ENCODE measurements at regions not wholly inside any gene's neighbourhood (a gene's known extent, or its start where the extent isn't known, plus 50 kb on each side); places are given as distances from the start of the nearest gene placed in this dataset.
"Not testable (repeated sequence)": the region's sequence is repeated elsewhere in the genome, so short reads cannot be mapped to it uniquely, and the experiment has no call there.

GRCh38 chr6:6479785-6480184 is 108.7 kb upstream of the LY86 start:
- no peak for DNase-seq (ENCODE audit: low read depth in 2 of 2)

GRCh38 chr6:6482256-6482655 is 106.3 kb upstream of the LY86 start:
- DNase-seq (ENCODE audit: low read depth in 2 of 2): no peak

GRCh38 chr6:6483168-6483567 is 105.4 kb upstream of the LY86 start:
- DNase-seq (ENCODE audit: low read depth in 2 of 2): no peak

GRCh38 chr6:6483733-6484132 is 104.8 kb upstream of the LY86 start:
- DNase-seq (ENCODE audit: low read depth in 2 of 2): no peak

GRCh38 chr6:6484681-6485080 is 103.8 kb upstream of the LY86 start:
- no peak for DNase-seq (ENCODE audit: low read depth in 2 of 2)

GRCh38 chr6:6486595-6486994 is 101.9 kb upstream of the LY86 start:
- DNase-seq (ENCODE audit: low read depth in 2 of 2): no peak

- DNase-seq (ENCODE audit: low read depth in 2 of 2): no peak
These were observed 96.8 kb upstream of the LY86 start for GRCh38 chr6:6491761-6492160.

GRCh38 chr6:6492675-6493074 is 95.8 kb upstream of the LY86 start:
- no peak for DNase-seq (ENCODE audit: low read depth in 2 of 2)

DNA sequence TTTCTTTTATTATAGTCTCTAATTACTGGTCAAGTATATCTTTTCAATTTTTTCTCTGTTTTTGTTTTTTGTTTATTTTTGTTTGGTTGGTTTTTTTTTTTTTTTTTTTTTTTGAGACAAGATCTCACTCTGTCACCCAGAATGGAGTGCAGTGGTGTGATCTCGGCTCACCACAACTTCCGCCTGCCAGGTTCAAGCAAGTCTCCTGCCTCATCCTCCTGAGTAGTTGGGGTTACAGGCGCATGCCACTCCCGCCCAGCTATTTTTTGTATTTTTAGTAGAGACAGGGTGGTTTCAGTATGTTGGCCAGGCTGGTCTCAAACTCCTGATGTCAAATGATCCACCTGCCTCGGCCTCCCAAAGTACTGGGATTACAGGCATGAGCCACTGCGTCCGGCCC is 94.4 kb upstream of the LY86 start:
- DNase-seq (ENCODE audit: low read depth in 2 of 2): not testable (repeated sequence)

DNA sequence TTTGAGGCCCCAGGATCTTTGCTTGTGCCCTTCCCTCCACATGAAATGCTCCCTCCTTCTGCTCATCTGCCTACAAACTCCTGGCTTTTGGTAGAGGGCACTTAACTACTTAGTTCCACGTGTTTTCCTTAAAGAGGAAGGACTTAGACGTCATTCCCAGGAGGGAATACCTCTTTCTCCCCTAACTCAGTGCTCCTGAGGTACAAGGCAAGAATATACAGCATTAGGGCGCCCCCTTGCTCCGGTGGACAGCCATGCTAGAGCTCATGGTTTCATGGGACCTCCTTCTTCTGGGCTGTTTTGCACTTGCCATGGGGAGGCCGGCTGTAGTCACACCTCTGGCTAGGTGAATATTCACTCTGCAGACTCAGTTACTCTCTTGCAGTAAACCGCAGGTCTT is 93.8 kb upstream of the LY86 start:
- peak in 1 of 2 experiments; percentile 31 for DNase-seq (ENCODE audit: low read depth in 2 of 2)

- DNase-seq (ENCODE audit: low read depth in 2 of 2): no peak
These were observed 92.7 kb upstream of the LY86 start for GRCh38 chr6:6495851-6496250.

GRCh38 chr6:6497541-6497940 is 91.0 kb upstream of the LY86 start:
- no peak for DNase-seq (ENCODE audit: low read depth in 2 of 2)

DNA sequence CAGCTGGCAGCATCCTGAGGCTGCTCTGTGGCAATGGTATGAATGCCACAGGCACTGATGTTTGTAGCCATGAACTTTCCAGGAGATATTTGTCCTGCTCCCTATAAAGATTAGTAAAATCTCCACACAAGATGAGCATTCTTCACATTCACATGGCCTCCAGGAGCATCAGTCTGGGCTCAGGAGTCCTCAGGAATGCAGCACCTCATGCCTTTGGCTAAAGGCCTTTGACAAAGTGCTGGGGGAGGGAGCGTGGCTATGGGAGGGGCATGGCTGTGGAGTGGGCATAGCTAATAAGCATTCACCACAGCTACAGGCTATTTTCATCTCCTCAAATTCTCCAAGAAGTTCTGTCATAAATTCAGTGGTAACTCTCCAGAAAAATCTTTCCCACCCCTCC is 90.5 kb upstream of the LY86 start:
- DNase-seq (ENCODE audit: low read depth in 2 of 2): no peak

DNA sequence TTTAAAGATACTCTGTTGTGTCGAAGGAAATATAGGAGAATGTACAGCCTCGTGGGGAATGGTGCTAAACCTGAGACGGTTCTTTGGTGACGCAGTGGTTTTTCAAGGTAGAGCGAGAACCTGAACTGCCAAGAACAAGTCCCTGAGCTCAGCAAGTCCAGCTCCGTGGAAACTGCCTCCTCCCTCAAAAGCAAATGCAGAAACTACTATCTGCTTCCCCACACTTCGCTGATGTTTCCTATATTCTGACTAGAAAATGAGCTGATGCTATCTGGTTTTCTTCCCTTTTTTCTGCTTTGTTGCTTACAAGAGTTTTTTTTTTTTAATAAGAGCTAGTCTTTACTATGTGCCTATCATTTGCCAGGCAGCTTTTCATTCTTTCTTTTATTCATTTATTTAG is 85.3 kb upstream of the LY86 start:
- DNase-seq (ENCODE audit: low read depth in 2 of 2): no peak

- DNase-seq (ENCODE audit: low read depth in 2 of 2): no peak
These were observed 83.4 kb upstream of the LY86 start for GRCh38 chr6:6505111-6505510.

GRCh38 chr6:6508643-6509042 is 79.9 kb upstream of the LY86 start:
- DNase-seq (ENCODE audit: low read depth in 2 of 2): no peak

DNA sequence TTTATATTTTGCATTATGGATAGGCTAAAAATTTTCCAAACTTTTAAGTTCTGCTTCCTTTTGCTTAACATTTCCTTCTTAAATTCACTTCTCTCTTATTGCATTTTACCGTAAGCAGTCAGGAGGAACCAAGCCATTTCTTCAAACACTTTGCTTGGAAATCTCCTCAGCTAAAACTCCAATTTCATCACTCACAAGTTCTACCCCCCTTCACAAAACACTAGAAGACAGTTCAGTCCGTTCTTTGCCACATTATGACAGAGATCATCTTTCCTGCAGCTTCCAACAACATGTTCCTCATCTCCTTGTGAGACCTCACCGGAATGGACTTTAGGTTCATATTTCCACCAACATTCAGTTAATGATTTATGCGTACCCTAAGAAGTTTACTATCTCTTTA is 79.2 kb upstream of the LY86 start:
- DNase-seq (ENCODE audit: low read depth in 2 of 2): no peak

DNA sequence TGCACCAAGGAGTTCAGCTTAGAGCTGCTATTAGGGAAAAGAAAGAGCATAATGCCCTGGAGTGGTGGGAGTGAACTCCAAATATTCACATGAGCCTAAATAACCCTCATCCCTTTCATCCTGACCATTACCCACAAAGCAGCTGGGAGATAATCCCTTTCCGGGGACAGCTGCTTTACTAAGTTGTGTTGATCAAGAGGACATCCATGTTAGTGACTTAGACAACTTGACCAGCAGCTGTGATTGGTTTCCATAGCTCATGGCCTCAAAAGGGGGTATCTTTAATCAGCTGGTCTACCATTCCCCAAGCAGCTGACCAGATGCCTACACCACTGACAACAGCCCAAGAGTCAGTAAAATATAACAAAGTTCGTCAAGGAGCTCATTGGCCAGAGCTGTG is 75.8 kb upstream of the LY86 start:
- no peak for DNase-seq (ENCODE audit: low read depth in 2 of 2)

- peak in 1 of 2 experiments; percentile 60 for DNase-seq (ENCODE audit: low read depth in 2 of 2)
These were observed 72.6 kb upstream of the LY86 start for GRCh38 chr6:6515691-6516607.

DNA sequence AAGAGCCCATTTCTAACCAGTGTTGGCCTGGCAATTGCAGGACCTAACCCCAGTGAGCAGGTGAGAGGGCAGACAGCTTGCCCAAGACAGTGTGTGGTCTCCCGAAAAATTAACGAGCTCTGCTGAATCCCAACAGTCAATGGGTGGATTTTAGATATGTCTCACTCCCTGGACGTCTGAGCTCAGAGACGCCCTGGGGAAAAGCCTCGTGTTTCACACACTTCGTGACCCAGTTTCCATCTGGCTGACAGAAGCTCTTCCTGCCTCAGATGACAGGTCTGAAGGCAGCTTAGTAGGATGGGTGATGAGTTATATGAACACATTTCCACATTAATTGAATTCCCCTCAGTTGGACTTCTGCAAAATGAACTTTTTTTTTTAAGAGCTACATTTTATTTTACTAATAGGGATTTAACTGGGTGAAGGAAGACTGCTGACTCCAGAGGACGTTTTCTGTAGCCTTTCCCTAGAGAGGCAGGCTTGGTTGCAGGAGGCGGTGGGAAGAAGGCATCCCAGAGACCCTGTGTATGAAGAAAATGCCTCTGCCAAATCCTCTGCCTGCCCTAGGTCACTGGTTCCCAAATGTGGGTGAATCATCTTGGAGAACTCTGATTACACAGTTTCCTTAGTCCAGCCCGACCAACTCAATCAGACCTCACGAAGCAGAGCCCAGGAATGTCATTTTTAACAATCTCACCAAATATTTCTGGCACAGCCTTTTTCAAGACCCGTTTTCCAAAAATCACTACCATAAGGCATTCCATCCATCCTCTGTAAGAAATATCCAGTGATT is 71.7 kb upstream of the LY86 start:
- no peak for DNase-seq (ENCODE audit: low read depth in 2 of 2)

GRCh38 chr6:6518631-6519427 is 69.7 kb upstream of the LY86 start:
- no peak for DNase-seq (ENCODE audit: low read depth in 2 of 2)

- DNase-seq (ENCODE audit: low read depth in 2 of 2): no peak
These were observed 66.5 kb upstream of the LY86 start for GRCh38 chr6:6521961-6522482.
